AG10803 (cell line): ENCODE measurements at regions not wholly inside any gene's neighbourhood (a gene's known extent, or its start where the extent isn't known, plus 50 kb on each side); places are given as distances from the start of the nearest gene placed in this dataset.
A peak's percentile ranks its signal among the peaks of the same experiment; 100 is the strongest.

Source experiments
- DNase-seq: peaks from one replicate; pipeline ENCODE4 v3.0.0; 2010; ENCODE audit warnings: low read depth
- H3K4me3 ChIP-seq: 2 replicates; pipeline ENCODE4 v1.5.1; 2011; ENCODE audit warnings: mild to moderate bottlenecking, low read length, control low read depth
- CTCF ChIP-seq: conservative IDR thresholded peaks from 2 replicates; pipeline ENCODE4 v1.5.1; 2011; ENCODE audit warnings: mild to moderate bottlenecking, low read length, control low read depth, inconsistent platforms

GRCh38 chr5:111635151-111635902 lies 121.7 kb downstream of the NREP start:
- no peak for DNase-seq
- no peak for TF ChIP-seq CTCF
- H3K4me3 ChIP-seq = no peak overlapping the region

GRCh38 chr5:111631328-111631727 lies 119.0 kb upstream of the STARD4 start:
- no peak overlapping the region for H3K4me3 ChIP-seq
- no peak for TF ChIP-seq CTCF

GRCh38 chr5:111628901-111629300 lies 116.6 kb upstream of the STARD4 start:
- peak; percentile 68 for DNase-seq
- H3K4me3 ChIP-seq = no peak overlapping the region
- TF ChIP-seq CTCF = no peak

More at GRCh38 chr5:111631328-111631727, 119.0 kb upstream of the STARD4 start:
- no peak for DNase-seq

GRCh38 chr5:111627862-111628261 lies 115.5 kb upstream of the STARD4 start:
- no peak for TF ChIP-seq CTCF
- DNase-seq = no peak
- H3K4me3 ChIP-seq = no peak overlapping the region

- DNase-seq = no peak
- no peak overlapping the region for H3K4me3 ChIP-seq
- no peak for TF ChIP-seq CTCF
These were observed 114.3 kb upstream of the STARD4 start for GRCh38 chr5:111626473-111627148.

- no peak for DNase-seq
- TF ChIP-seq CTCF = no peak
- no peak overlapping the region for H3K4me3 ChIP-seq
These were observed 106.4 kb upstream of the STARD4 start for GRCh38 chr5:111618623-111619271.
